GM18519 (cell line): ENCODE measurements at regions not wholly inside any gene's neighbourhood (a gene's known extent, or its start where the extent isn't known, plus 50 kb on each side); places are given as distances from the start of the nearest gene placed in this dataset.

Source experiments
- ATAC-seq: cut with Tn5 transposase; IDR thresholded peaks from one replicate; pipeline ENCODE4 v1.9.1; 2021; ENCODE audit warnings: mild to moderate bottlenecking, moderate library complexity; ENCODE audit not compliant: unreplicated experiment, low FRiP score

GRCh38 chr11:59302991-59303390 lies 55.7 kb upstream of the OR5AN1 start:
- ATAC-seq: no peak

GRCh38 chr11:59295435-59295834 lies 63.3 kb upstream of the OR5AN1 start:
- ATAC-seq: no peak

GRCh38 chr11:59292611-59293010 lies 66.1 kb upstream of the OR5AN1 start:
- ATAC-seq: no peak

GRCh38 chr11:59291228-59291627 lies 67.5 kb upstream of the OR5AN1 start:
- ATAC-seq: no peak

GRCh38 chr11:59289356-59290181 lies 69.1 kb upstream of the OR5AN1 start:
- no peak for ATAC-seq

GRCh38 chr11:59285716-59286260 lies 72.9 kb upstream of the OR5AN1 start:
- ATAC-seq: no peak

GRCh38 chr11:59284773-59285129 lies 72.0 kb upstream of the MPEG1 start:
- no peak for ATAC-seq

GRCh38 chr11:59283825-59284772 lies 71.4 kb upstream of the MPEG1 start:
- ATAC-seq: peak; percentile 53

GRCh38 chr11:59283311-59283710 lies 70.6 kb upstream of the MPEG1 start:
- ATAC-seq: no peak

- no peak for ATAC-seq
These were observed 68.5 kb upstream of the MPEG1 start for GRCh38 chr11:59281177-59281576.

GRCh38 chr11:59273373-59273841 lies 60.7 kb upstream of the MPEG1 start:
- ATAC-seq: peak; percentile 89

GRCh38 chr11:59272771-59273372 lies 60.1 kb upstream of the MPEG1 start:
- ATAC-seq: no peak

- ATAC-seq: no peak
These were observed 59.1 kb upstream of the MPEG1 start for GRCh38 chr11:59271811-59272327.

- no peak for ATAC-seq
These were observed 58.6 kb upstream of the MPEG1 start for GRCh38 chr11:59271247-59271755.

GRCh38 chr11:59267736-59268475 lies 55.2 kb upstream of the MPEG1 start:
- ATAC-seq: no peak

- peak; percentile 50 for ATAC-seq
These were observed 54.5 kb upstream of the MPEG1 start for GRCh38 chr11:59267196-59267595.

GRCh38 chr11:59266491-59266890 lies 53.8 kb upstream of the MPEG1 start:
- ATAC-seq: no peak

- ATAC-seq: no peak
These were observed 53.0 kb upstream of the MPEG1 start for GRCh38 chr11:59265735-59266134.

GRCh38 chr11:59264736-59265135 lies 52.0 kb upstream of the MPEG1 start:
- ATAC-seq: no peak
